ENCODE measurements at regions not wholly inside any gene's neighbourhood (a gene's known extent, or its start where the extent isn't known, plus 50 kb on each side); places are given as distances from the start of the nearest gene placed in this dataset.

DNA sequence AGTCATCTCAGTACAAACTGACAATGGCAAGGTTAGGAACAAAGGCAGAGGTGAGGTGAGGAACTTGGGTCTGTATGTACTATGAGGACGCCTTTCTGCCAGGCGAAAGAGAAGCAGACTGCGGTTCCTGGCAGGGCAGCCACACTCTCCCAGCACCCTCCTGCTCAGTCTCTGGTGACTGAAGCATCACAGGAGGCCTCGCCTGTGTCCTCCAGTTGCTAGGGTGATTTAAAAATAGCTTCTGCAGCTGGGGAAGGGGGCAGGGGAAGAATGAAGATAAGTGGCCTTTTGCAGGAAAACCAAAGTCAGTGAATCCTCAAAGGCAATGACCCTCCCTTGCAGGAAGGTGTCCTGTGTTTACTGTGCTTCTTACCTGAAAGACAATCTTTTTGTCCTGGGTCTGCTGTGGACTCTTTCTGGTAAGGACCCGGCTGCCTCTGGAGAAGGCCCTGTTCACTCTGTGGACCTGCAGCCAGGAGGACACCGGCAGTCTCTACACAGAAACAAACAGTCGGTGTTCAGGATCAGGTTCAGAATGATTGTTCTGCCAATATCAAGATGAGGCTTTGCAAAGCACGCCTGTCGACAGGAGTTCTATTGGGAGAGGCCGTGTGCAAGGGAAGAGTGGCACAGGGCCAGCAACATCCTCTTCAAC lies 65.7 kb upstream of the DGKG start:
- TF ChIP-seq, protein P1, sequence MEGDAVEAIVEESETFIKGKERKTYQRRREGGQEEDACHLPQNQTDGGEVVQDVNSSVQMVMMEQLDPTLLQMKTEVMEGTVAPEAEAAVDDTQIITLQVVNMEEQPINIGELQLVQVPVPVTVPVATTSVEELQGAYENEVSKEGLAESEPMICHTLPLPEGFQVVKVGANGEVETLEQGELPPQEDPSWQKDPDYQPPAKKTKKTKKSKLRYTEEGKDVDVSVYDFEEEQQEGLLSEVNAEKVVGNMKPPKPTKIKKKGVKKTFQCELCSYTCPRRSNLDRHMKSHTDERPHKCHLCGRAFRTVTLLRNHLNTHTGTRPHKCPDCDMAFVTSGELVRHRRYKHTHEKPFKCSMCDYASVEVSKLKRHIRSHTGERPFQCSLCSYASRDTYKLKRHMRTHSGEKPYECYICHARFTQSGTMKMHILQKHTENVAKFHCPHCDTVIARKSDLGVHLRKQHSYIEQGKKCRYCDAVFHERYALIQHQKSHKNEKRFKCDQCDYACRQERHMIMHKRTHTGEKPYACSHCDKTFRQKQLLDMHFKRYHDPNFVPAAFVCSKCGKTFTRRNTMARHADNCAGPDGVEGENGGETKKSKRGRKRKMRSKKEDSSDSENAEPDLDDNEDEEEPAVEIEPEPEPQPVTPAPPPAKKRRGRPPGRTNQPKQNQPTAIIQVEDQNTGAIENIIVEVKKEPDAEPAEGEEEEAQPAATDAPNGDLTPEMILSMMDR (conservative IDR thresholded peaks at IDR 0.05; ENCODE audit: low read depth, low read length): no peak
- peak; percentile 64 for DNase-seq (ENCODE audit: low read depth)
- H3K4me3 ChIP-seq (ENCODE audit: low read depth, low read length): no peak overlapping the region

DNA sequence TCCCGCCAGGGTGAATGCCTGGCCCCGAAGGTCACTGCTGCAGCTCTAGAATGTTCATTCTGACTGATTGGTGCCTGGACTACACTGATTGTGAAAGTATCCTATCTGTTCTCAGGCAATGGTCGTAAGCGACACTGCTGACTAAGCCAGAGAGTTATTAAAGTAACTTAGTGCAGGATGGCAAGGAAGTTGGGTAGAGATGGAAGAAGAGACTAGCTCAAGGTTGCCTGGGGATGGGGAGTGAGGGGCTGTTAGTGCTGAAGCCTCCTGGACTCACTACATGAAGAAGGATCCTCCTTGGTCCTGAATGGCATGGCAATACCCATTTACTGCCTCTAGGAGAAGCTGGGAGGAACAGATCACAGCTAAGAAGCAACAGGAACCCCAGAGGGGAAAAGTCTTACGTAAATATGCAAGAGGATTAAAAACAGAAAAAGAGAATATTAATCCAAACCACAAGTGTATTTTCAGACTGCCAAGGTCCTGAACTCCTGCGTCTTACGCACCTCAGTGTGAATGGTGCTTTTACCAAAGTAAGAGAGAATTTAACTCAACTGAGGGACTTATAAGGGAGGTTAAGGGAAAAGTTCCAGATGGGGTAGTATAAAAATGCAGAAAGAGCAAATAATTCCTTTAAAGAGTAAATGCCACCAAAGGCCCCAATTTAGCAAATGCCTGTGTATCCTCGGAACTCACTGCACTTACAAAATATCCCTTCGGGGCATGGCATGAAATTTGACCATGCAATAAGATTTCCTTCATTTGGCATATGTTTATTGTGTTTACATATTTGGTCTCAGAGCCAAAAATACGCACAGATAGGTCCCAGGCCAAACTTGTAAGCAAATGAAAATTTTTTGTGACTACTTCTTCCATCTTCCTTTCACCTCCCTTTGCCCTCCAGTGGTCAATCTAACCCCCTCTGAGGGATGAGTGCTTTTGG lies 64.0 kb upstream of the DGKG start:
- no peak overlapping the region for H3K4me3 ChIP-seq (ENCODE audit: low read depth, low read length)
- peak; percentile 89 for DNase-seq (ENCODE audit: low read depth)
- TF ChIP-seq, protein P1 (conservative IDR thresholded peaks at IDR 0.05; ENCODE audit: low read depth, low read length): peak; percentile 64

DNA sequence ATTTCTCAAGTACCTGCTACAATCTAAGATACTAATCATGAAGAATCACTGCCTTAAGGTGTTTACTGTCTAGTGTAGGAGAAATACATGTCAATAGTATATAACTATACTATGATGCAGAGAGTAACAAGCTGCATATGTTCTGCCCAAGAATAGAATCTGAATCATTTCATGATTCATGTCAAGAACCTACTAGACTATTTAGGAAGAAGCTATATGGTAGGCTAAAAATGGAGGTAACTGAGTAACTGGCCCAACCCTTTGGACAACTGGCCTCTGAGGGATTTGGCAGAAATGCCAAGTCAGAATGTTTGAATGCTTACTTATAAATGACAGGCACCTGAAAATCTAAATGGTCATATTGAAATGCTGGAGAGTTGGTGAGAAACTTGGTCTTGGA lies 59.9 kb upstream of the DGKG start:
- DNase-seq (ENCODE audit: low read depth): no peak
- no peak overlapping the region for H3K4me3 ChIP-seq (ENCODE audit: low read depth, low read length)
- TF ChIP-seq, protein P1 (conservative IDR thresholded peaks at IDR 0.05; ENCODE audit: low read depth, low read length): no peak

DNA sequence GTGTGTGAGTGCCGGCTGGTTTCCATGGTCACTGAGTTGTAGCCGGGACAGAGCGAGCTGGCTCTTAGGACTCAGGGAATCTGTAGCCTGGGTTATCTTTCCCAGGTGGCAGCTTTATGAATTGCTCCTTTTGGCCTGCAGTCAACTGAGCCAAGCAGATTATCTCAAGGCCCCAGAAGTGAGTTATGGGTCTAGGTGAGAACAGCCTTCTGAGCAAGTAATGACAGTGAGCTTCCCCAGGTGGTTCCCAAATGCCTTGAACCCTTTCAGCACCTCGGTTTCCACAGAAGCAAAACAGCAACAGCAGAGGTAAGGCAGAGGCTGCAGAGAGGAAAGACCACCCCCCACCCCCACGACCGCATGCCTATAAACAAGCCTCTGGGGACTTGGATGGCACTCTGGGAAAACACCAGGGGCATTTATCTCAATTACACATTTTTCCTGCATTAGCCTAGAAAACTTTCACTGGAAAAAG lies 56.7 kb upstream of the DGKG start:
- no peak for DNase-seq (ENCODE audit: low read depth)
- TF ChIP-seq, protein P1 (conservative IDR thresholded peaks at IDR 0.05; ENCODE audit: low read depth, low read length): no peak
- no peak overlapping the region for H3K4me3 ChIP-seq (ENCODE audit: low read depth, low read length)

DNA sequence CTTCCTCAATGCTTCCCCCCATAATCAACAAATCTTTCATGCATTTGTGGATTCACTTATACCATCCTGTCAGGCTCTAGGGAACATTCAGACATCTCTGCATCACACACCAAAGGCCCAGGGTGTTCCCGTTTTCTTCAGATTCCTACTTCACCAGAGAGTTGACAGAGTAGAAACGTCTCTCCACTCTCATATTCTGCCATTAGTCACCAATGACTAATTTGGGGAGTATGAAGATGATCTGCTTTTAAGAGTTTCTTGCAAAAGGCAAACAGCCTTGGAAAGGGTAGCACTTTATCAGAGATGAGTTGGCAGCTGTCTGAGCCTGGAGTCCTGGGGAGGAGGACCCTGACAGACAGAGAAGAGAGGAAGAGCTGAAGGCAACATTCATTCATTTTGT lies 55.8 kb upstream of the DGKG start:
- peak; percentile 75 for DNase-seq (ENCODE audit: low read depth)
- TF ChIP-seq, protein P1 (conservative IDR thresholded peaks at IDR 0.05; ENCODE audit: low read depth, low read length): no peak
- H3K4me3 ChIP-seq (ENCODE audit: low read depth, low read length): no peak overlapping the region

DNA sequence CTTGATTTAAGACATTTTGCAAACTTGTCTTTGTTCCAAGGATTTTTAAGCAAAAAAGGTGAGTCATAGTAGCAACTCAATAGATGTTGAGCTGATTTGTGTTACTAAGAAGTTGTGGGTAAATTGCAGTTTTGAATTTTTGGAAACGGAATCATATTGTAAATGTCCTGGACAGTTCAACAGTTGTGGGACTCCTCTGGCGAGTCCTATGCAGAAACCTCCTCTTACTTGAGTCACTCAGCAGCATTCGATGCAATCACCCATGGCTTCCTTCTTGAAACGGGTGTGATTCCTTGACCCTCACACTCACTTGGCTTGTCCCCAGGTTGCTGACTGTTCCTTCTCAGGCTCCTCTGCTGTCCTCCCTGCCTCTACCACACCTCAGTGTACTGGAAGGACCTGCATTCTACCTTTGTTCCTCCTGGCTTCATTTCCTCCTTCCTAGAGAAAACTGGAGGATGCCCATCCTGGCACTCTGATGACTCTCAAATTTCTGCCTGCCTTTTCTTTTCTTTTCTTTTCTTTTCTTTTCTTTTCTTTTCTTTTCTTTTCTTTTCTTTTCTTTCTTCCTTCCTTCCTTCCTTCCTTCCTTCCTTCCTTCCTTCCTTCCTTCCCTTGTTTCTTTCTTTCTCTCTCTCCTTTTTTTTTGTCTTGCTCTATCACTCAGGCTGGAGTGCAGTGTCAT lies 52.8 kb upstream of the DGKG start:
- no peak overlapping the region for H3K4me3 ChIP-seq (ENCODE audit: low read depth, low read length)
- TF ChIP-seq, protein P1 (conservative IDR thresholded peaks at IDR 0.05; ENCODE audit: low read depth, low read length): no peak
- peak; percentile 50 for DNase-seq (ENCODE audit: low read depth)

Measured in choroid plexus epithelial cell (primary cell).